ENCODE measurements at regions not wholly inside any gene's neighbourhood (a gene's known extent, or its start where the extent isn't known, plus 50 kb on each side); places are given as distances from the start of the nearest gene placed in this dataset.

- Histone ChIP-seq H3K27ac (ENCODE audit: low read length) (no peak overlapping the region), H3K27me3 (ENCODE audit: control insufficient read depth, insufficient read depth, low read length) (no peaks in the 10 kb centered on the region), H3K4me3 (ENCODE audit: low read length) (no peak overlapping the region), H3K36me3 (ENCODE audit: control insufficient read depth, insufficient read depth, low read length) (no peaks in the 10 kb centered on the region), H3K4me1 (ENCODE audit: control insufficient read depth, insufficient read depth, low read length) (no peaks in the 10 kb centered on the region), H3K9me3 (replicated peaks; ENCODE audit: control insufficient read depth, low read depth, low read length) (no peaks in the 10 kb centered on the region)
- DNase-seq = no peak
- WGBS (ENCODE audit: insufficient coverage) = 48% methylated on average over 4 of the region's 4 CpGs
Measured at GRCh38 chr1:239922778-239923522, 168.7 kb upstream of the FMN2 start.

- 95% methylated on average over 21 of the region's 30 CpGs for WGBS (ENCODE audit: insufficient coverage)
- no peak for DNase-seq
Measured at GRCh38 chr1:239924741-239925350, 166.8 kb upstream of the FMN2 start.

GRCh38 chr1:239926184-239926583, 165.5 kb upstream of the FMN2 start:
- Histone ChIP-seq H3K4me3 (ENCODE audit: low read length) (no peak overlapping the region), H3K27ac (ENCODE audit: low read length) (no peak overlapping the region), H3K27me3 (ENCODE audit: control insufficient read depth, insufficient read depth, low read length) (no peaks in the 10 kb centered on the region), H3K36me3 (ENCODE audit: control insufficient read depth, insufficient read depth, low read length) (no peaks in the 10 kb centered on the region), H3K9me3 (replicated peaks; ENCODE audit: control insufficient read depth, low read depth, low read length) (no peaks in the 10 kb centered on the region), H3K4me1 (ENCODE audit: control insufficient read depth, insufficient read depth, low read length) (no peaks in the 10 kb centered on the region)
- DNase-seq = no peak
- WGBS (ENCODE audit: insufficient coverage) = 40% methylated on average over 1 of the region's 3 CpGs

More at GRCh38 chr1:239924741-239925350, 166.8 kb upstream of the FMN2 start:
- Histone ChIP-seq H3K4me1 (ENCODE audit: control insufficient read depth, insufficient read depth, low read length) (no peaks in the 10 kb centered on the region), H3K27me3 (ENCODE audit: control insufficient read depth, insufficient read depth, low read length) (no peaks in the 10 kb centered on the region), H3K27ac (ENCODE audit: low read length) (no peak overlapping the region), H3K9me3 (replicated peaks; ENCODE audit: control insufficient read depth, low read depth, low read length) (no peaks in the 10 kb centered on the region), H3K4me3 (ENCODE audit: low read length) (no peak overlapping the region), H3K36me3 (ENCODE audit: control insufficient read depth, insufficient read depth, low read length) (no peaks in the 10 kb centered on the region)

- H3K4me1 ChIP-seq (ENCODE audit: control insufficient read depth, insufficient read depth, low read length) = no peaks in the 10 kb centered on the region
- no peaks in the 10 kb centered on the region for H3K36me3 ChIP-seq (ENCODE audit: control insufficient read depth, insufficient read depth, low read length)
- H3K27me3 ChIP-seq (ENCODE audit: control insufficient read depth, insufficient read depth, low read length) = no peaks in the 10 kb centered on the region
- no peaks in the 10 kb centered on the region for H3K9me3 ChIP-seq (replicated peaks; ENCODE audit: control insufficient read depth, low read depth, low read length)
- no peak overlapping the region for H3K4me3 ChIP-seq (ENCODE audit: low read length)
- DNase-seq = no peak
- no peak overlapping the region for H3K27ac ChIP-seq (ENCODE audit: low read length)
- WGBS (ENCODE audit: insufficient coverage) = 68% methylated on average over 4 of the region's 6 CpGs
Measured at GRCh38 chr1:239929317-239929716, 162.4 kb upstream of the FMN2 start.

- WGBS (ENCODE audit: insufficient coverage) = 100% methylated on average over 1 of the region's 3 CpGs
- Histone ChIP-seq H3K9me3 (replicated peaks; ENCODE audit: control insufficient read depth, low read depth, low read length) (no peaks in the 10 kb centered on the region), H3K4me3 (ENCODE audit: low read length) (no peak overlapping the region), H3K4me1 (ENCODE audit: control insufficient read depth, insufficient read depth, low read length) (no peaks in the 10 kb centered on the region), H3K36me3 (ENCODE audit: control insufficient read depth, insufficient read depth, low read length) (no peaks in the 10 kb centered on the region), H3K27me3 (ENCODE audit: control insufficient read depth, insufficient read depth, low read length) (no peaks in the 10 kb centered on the region), H3K27ac (ENCODE audit: low read length) (no peak overlapping the region)
- no peak for DNase-seq
Measured at GRCh38 chr1:239930686-239931262, 160.9 kb upstream of the FMN2 start.

GRCh38 chr1:239931341-239931740, 160.3 kb upstream of the FMN2 start:
- DNase-seq = no peak
- H3K27me3 ChIP-seq (ENCODE audit: control insufficient read depth, insufficient read depth, low read length) = no peaks in the 10 kb centered on the region
- H3K9me3 ChIP-seq (replicated peaks; ENCODE audit: control insufficient read depth, low read depth, low read length) = no peaks in the 10 kb centered on the region
- no peak overlapping the region for H3K27ac ChIP-seq (ENCODE audit: low read length)
- no peak overlapping the region for H3K4me3 ChIP-seq (ENCODE audit: low read length)
- no CpG with 5 or more reads among the region's 6 CpGs for WGBS (ENCODE audit: insufficient coverage)
- no peaks in the 10 kb centered on the region for H3K36me3 ChIP-seq (ENCODE audit: control insufficient read depth, insufficient read depth, low read length)
- no peaks in the 10 kb centered on the region for H3K4me1 ChIP-seq (ENCODE audit: control insufficient read depth, insufficient read depth, low read length)

- Histone ChIP-seq H3K27me3 (ENCODE audit: control insufficient read depth, insufficient read depth, low read length) (no peaks in the 10 kb centered on the region), H3K27ac (ENCODE audit: low read length) (no peak overlapping the region), H3K9me3 (replicated peaks; ENCODE audit: control insufficient read depth, low read depth, low read length) (peaks cover 5% of the 10 kb centered on the region), H3K4me3 (ENCODE audit: low read length) (no peak overlapping the region), H3K36me3 (ENCODE audit: control insufficient read depth, insufficient read depth, low read length) (no peaks in the 10 kb centered on the region), H3K4me1 (ENCODE audit: control insufficient read depth, insufficient read depth, low read length) (no peaks in the 10 kb centered on the region)
- no peak for DNase-seq
- 20% methylated on average over 1 of the region's 2 CpGs for whole genome bisulfite sequencing (ENCODE audit: insufficient coverage)
Measured at GRCh38 chr1:239939602-239940001, 152.1 kb upstream of the FMN2 start.

- no peaks in the 10 kb centered on the region for H3K27me3 ChIP-seq (ENCODE audit: control insufficient read depth, insufficient read depth, low read length)
- H3K4me1 ChIP-seq (ENCODE audit: control insufficient read depth, insufficient read depth, low read length) = no peaks in the 10 kb centered on the region
- H3K4me3 ChIP-seq (ENCODE audit: low read length) = no peak overlapping the region
- no peak overlapping the region for H3K27ac ChIP-seq (ENCODE audit: low read length)
- H3K9me3 ChIP-seq (replicated peaks; ENCODE audit: control insufficient read depth, low read depth, low read length) = peaks cover 5% of the 10 kb centered on the region
- WGBS (ENCODE audit: insufficient coverage) = 88% methylated on average over 4 of the region's 4 CpGs
- H3K36me3 ChIP-seq (ENCODE audit: control insufficient read depth, insufficient read depth, low read length) = no peaks in the 10 kb centered on the region
- DNase-seq = no peak
Measured at GRCh38 chr1:239943761-239944160, 147.9 kb upstream of the FMN2 start.

- no peaks in the 10 kb centered on the region for H3K4me1 ChIP-seq (ENCODE audit: control insufficient read depth, insufficient read depth, low read length)
- no peak overlapping the region for H3K4me3 ChIP-seq (ENCODE audit: low read length)
- no peaks in the 10 kb centered on the region for H3K27me3 ChIP-seq (ENCODE audit: control insufficient read depth, insufficient read depth, low read length)
- no peak for DNase-seq
- peaks cover 5% of the 10 kb centered on the region for H3K9me3 ChIP-seq (replicated peaks; ENCODE audit: control insufficient read depth, low read depth, low read length)
- H3K36me3 ChIP-seq (ENCODE audit: control insufficient read depth, insufficient read depth, low read length) = no peaks in the 10 kb centered on the region
- WGBS (ENCODE audit: insufficient coverage) = 67% methylated on average over 1 of the region's 3 CpGs
- H3K27ac ChIP-seq (ENCODE audit: low read length) = no peak overlapping the region
Measured at GRCh38 chr1:239944666-239945065, 147.0 kb upstream of the FMN2 start.

GRCh38 chr1:239947801-239948200, 143.9 kb upstream of the FMN2 start:
- no peak for DNase-seq
- Histone ChIP-seq H3K4me3 (ENCODE audit: low read length) (no peak overlapping the region), H3K27me3 (ENCODE audit: control insufficient read depth, insufficient read depth, low read length) (no peaks in the 10 kb centered on the region), H3K27ac (ENCODE audit: low read length) (no peak overlapping the region), H3K36me3 (ENCODE audit: control insufficient read depth, insufficient read depth, low read length) (no peaks in the 10 kb centered on the region), H3K9me3 (replicated peaks; ENCODE audit: control insufficient read depth, low read depth, low read length) (peaks cover 5% of the 10 kb centered on the region), H3K4me1 (ENCODE audit: control insufficient read depth, insufficient read depth, low read length) (no peaks in the 10 kb centered on the region)
- no CpG with 5 or more reads among the region's 2 CpGs for WGBS (ENCODE audit: insufficient coverage)
